DMS114 treated with DMSO at 0.1 percent for 48 hours (cell line): ENCODE measurements at regions not wholly inside any gene's neighbourhood (a gene's known extent, or its start where the extent isn't known, plus 50 kb on each side); places are given as distances from the start of the nearest gene placed in this dataset.
"Not testable (repeated sequence)": the region's sequence is repeated elsewhere in the genome, so short reads cannot be mapped to it uniquely, and the experiment has no call there.

Source experiments
- DNase-seq: peaks from one replicate; lab custom pipeline; 2025; ENCODE audit not compliant: unreplicated experiment; lab: John Stamatoyannopoulos, UW

DNA sequence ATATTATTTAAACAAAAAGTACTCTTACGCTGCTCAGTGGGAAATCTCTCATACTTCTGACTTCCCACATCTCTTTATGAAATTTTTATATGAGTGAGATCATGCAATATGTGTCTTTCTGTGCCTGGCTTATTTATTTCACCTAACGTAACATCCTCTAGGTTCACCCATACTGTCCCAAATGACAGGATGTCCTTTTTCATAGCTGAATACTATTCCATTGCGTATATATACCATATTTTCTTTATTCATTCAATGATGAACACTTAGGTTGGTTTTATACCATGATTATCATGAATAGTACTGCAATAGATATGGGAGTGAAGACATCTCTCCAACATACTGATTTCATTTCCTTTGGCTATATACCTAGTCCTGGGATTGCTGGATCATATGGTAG, 57.8 kb upstream of the TPP2 start:
- DNase-seq = no peak

DNA sequence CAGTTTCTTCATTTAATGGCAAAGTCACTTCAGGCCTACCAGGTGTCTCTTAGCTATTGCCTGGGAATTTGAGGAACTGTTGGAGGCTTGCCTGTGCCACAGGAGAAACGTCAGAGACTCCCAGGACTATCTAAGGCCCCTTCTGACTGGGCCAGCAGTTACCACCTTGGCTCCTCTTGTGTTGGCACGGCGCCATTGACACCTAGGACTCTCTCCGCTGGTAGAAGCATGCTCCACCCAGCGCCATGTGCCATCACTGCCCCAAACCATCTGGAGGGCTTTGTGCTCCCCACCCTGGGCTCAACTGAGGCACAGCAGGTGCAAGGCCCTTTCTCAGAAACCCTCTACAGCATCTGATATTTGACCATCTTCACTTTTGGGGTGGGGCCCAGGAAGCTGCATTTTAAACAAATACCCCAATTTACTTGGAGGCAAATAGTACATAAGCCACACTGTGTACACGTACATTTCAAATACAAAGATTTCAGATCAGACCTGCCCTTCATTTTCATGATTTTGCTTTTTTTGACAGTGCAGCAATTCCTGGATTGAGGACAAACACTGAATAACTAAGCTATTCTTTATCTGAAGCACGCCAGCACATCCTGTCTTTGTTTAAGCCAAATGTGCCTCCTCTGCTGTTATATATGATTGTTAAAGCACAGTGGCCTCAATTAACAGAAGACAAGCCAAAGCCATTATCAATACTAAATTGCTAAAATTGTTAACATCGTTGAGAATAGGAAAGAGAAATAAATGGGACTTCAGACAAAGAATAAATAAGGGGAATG, 59.9 kb upstream of the TPP2 start:
- DNase-seq = no peak

DNA sequence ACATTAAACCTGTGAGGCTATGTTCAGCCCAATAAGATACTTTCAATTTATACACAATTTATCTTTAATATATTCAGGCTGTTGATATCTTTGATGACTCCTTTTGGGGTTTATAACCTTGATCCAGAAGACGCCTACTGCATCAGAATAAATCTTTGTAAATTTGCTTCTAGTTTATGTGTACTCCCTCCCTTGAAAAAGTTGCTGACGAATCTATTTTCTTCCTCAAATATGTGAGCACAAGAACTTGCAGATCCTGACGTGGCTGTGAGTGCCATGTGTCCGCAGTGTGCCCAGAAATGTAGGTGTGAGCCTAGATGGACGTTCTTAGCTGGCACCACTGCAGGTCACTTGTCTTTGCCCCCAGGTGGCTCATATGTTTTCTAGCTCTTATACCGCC, 60.6 kb upstream of the TPP2 start:
- no peak for DNase-seq

DNA sequence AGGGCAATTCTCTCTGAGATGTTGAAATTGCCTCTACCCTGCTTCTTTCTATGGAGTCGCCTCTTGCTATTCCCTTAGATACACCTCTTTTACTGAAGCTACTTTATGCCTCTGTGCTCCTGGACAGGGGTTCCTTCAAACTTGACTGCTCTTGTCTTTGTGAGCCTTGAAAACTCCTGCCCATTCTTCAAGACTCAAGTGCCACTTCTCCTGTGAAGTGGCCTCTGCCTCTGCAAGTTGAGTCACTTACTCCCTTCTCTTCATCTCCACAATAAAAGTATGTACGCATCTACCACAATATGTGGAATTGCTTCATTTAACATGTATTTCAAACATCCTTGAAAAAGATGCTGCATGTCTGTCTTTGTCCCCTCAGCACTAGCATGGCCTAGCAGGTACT, 66.0 kb upstream of the TPP2 start:
- DNase-seq = no peak

DNA sequence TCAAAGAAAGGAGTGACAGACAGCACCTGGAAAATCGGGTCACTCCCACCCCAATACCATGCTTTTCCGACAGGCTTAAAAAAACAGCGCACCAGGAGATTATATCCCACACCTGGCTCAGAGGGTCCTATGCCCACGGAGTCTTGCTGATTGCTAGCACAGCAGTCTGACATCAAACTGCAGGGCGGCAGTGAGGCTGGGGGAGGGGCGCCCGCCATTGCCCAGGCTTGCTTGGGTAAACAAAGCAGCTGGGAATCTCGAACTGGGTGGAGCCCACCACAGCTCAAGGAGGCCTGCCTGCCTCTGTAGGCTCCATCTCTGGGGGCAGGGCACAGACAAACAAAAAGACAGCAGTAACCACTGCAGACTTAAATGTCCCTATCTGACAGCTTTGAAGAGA, 74.5 kb upstream of the TPP2 start:
- not testable (repeated sequence) for DNase-seq

DNA sequence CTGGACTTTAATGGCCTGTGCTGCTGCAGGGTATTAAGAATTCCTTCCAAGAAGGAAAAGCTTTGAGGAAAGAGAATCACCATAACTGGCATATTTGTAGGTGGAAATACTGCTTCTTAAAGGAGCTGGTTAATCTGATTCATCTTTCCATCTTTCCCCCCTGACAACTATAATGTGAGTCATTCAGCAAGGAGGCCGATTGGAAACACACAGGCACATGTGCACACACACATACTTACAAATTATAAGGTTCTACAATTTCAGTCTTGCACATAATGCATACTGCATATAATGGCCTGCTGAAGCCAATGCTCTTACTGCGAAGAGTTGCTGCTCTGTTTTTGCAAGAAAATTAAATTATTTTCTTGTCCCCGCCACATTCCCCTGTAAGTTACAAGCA, 78.8 kb upstream of the TPP2 start:
- no peak for DNase-seq

DNA sequence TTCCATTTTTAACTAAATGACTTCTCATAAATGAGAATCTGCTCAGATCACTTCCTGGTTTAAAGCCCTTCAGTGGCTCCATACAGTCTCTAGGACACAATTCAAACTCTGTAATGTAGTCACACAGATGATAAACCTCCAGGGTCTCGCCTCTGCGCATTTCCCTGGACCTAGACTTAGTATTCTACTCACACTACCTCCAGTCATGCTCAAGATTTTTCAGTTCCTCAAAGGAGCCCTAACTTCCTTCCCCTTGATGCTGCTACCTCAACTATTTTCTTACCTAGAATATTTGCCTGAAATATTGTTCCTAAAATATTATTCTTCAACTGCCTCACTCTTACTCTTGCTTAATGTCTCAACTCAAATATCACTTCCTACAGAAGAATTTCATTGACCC, 86.7 kb upstream of the TPP2 start:
- no peak for DNase-seq

DNA sequence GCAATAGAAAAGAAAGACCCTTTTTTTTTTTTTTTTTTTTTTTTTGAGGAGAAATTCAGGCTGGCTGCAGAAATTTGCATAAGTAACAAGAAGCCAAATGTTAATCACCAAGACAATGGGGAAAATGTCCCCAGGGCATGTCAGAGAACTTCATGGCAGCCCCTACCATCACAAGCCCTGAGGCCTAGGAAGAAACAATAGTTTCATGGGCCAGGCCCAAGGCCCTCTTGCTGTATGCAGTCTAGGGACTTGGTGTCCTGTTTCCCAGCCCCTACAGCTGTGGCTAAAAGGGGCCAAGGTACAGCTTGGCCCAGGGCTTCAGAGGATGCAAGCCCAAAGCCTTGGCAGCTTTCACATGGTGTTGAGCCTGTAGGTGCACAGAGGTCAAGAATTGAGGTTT, 88.4 kb upstream of the TPP2 start:
- DNase-seq = no peak

DNA sequence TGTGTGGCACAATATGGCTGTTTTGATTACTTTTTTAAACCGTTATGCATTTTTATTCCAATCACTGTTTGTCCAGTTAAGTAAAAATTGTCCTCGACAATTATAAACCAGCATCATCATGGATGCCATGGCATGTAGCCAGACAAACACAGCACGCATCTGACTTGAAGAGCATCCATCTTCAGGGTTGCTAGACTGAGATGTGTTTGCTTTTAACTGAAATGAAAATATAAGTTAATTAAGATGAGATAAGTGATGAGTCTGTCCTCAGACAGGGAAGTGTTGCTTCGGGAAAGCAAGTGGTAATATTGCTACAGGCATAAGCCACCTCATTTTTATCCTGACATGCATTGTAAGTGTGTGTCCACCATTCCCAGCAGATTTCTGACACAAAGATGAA, 92.8 kb upstream of the TPP2 start:
- DNase-seq = no peak

DNA sequence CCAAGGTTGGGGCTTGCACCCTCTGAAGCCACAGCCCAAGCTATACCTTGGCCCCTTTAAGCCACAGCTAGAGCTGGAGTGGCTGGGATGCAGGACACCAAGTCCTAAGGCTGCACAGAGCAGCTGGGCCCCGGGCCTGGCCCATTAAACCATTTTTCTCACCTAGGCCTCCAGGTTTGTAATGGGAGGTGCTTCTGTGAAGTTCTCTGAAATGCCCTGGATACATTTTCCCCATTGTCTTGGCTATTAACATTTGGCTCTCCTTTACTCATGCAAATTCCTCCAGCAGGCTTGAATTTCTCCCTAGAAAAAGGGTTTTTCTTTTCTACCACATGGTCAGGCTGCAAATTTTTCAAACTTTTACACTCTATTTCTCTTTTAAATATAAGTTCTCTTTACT, 93.8 kb upstream of the FGF14 start:
- no peak for DNase-seq

DNA sequence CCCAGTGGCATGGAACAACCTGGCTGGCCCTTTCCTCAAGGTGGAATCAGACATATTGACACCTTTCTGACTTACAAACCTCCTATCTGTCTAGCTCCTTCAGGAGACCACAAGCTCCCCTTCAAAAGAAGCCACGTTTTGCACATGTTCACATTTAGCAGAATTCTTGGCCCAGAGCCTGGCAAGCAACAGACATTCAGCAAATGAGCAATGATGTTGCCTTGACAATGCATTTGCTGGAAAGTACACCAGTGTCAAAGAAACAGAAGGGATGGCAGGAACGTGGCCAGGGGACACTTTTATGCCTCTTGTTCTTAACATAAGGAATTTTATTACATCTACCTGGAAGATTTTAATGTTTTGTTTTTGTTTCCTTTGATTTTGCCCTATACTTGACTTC, 85.5 kb upstream of the FGF14 start:
- no peak for DNase-seq

DNA sequence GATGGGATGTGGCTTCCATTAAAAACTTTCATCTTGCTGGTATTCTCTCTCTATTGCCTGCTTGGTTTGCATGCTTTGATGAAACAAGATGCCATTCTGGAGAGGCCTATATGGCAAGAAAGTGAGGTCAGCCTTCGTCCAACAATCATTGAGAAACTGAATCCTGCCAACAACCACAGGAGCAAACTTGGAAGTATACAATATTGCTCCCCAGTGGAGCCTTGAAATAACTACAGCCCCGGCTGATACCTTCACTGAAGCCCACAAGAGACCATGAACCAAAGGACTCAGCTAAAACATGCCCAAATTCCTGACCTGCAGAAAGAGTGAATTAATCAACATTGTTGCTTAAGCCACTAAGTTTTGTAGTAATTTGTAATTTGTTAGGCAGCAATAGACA, 82.5 kb upstream of the FGF14 start:
- DNase-seq = peak; percentile 4

DNA sequence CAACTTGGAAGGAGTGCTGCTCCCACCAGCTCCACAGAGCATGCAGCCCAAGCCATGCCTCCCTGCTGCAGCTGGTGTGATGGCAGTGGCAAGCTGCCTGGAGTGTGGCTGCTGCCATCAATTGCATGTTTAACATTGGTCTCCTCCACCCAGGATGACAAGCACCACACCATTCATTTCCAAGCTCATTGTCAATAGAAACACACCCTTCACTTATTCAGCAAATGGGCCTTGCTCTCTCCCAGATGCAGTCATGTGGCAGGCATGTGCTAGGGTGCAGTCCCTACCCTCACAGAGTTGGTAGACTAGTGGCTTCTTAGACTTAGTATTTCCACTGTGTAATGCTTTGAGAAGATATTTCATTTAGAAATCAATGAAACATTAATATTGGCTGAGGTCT, 70.8 kb upstream of the FGF14 start:
- DNase-seq = no peak

DNA sequence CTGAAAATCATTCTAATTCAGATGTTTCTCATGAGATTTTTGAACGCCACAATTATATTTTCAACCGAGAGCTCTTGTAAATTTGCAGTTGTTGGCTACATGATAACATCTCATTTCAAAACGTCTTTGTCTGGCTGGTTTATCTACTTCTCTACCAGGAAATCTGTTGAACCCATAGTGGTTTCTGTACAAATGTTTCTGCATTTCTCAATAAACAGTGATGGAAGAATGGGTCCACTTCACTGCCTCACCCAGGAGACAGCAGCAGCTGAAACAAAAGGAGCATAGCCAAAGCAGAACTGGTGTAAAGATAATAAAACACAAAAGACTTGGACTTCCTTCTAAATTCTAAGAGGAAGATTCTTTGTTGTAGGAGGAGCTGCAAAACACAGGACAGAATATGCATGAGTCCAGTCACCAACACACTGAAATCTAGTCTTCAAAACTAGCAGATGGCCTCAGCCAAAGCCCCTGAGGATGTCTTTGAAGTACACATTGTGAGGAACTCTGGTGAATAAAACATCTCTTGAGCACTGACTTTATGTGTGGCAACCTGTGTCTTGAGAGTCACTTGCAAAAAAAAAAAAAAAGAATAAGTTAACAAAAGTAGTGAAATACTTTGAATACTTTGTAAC, 68.6 kb upstream of the FGF14 start:
- DNase-seq = no peak

DNA sequence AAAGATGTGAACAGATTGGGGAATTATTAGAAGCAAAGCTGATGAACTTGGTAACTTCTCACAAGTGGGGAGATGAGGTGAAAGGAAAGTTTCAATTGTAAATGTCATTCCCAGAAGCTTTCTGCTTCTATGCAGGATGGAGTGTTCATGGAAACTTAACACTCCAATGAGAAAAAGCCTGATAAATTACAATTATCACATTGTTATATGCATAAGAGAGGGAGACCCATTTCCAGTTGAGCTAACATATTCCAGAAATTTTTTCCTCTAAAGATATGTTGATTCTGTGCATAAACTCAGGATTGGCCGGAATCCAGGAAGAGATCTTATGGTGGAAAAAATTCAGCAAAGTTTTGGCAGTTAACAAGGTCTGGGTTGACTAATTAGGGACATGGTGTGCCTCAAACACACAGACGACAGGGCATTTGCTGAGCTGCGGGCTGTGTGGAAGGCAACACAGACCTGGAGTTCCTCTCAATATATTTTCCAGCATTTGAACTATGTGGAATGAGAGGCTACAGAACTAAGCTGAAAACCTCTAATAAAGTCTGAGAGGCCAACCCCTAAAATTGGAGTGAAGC, 64.9 kb upstream of the FGF14 start:
- no peak for DNase-seq

DNA sequence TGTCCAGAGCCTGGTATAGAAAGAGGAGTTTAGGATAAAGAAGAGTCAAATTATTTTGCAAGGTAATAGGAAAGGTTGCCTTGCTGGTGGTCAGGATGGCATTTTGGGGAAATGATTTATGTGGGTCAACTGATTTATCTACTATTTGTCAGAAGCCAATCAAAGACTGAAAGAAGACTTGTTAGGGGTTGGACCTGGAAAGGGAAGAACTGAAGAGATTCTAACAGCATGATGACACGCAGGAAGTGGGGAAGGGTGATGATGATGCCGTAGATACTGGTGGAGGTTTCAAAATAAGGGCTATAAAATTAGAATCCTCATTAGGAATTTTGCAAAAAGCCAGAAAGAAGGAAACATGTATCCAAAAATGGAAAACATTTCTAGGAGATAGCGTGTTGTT, 60.7 kb upstream of the FGF14 start:
- no peak for DNase-seq

DNA sequence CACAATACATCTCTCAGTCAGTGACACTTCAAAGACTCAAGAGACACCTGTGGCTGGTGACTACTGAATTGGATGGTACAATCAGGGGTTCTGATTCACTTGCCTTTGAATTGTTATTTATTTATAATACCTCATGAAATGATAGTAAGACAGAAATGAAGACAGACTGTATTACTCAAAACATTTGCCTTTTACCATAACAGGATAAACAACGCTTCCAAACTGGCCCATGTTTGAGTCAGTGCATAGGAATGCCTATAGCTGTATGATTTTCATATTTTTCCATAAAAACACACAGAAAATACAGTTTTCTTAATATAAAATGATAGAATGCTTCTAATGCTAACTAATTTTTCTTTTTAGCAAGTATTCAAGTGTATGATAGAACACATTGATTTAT, 59.5 kb upstream of the FGF14 start:
- no peak for DNase-seq

DNA sequence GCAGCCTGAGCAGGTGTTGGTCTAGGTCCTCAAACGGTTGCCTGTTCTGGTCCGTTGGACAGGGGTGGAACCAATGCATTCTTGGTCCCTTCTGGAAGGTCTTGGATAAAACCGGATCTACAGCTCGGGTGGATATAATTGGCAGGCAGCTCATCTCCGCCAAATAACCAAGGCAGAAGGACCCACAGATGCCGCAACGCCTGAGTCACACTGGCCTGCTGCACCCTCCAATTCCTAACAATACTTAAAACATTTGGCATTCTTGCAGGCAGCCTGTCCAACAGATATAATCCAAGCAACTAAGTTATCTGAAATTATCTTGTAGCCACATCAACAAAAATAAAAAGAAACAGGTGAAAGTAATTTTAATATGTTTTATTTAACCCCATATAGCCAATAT, 59.0 kb upstream of the FGF14 start:
- DNase-seq = no peak

DNA sequence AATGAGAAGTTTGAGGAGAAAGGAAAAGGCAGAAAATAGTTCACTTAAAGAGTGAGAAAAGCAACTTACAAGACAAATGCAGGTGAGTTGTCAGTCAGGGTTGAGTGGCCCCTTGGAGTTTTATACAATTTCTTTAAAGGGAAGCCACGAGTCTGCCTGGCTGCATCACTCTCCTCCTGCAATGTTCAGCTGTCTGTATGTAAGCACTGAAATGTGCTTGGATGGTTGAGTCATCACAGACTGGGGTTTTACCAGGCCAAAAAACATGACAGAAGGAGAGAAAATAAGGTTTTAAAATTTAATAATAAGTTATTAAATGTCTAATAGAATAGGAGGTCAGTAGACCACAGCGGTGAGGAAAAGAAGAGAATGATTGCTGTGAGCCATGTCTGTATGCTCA, 51.0 kb upstream of the FGF14 start:
- no peak for DNase-seq
